Retinal pigment epithelial cell (primary cell): ENCODE measurements at regions not wholly inside any gene's neighbourhood (a gene's known extent, or its start where the extent isn't known, plus 50 kb on each side); places are given as distances from the start of the nearest gene placed in this dataset.

Experiments used
- DNase-seq: peaks from one replicate; pipeline ENCODE4 v3.0.0-alpha.2; 2010; ENCODE audit warnings: low read depth
- H3K4me3 ChIP-seq: 2 replicates; pipeline ENCODE4 v1.5.1; 2011; ENCODE audit warnings: mild to moderate bottlenecking, low read length, control low read depth, moderate library complexity
- TF ChIP-seq, protein P1 (sequence below): conservative IDR thresholded peaks from 2 replicates; pipeline ENCODE4 v1.5.1; 2011; ENCODE audit warnings: low read depth, low read length, control low read depth, inconsistent platforms

- H3K4me3 ChIP-seq = no peak overlapping the region
- TF ChIP-seq, protein P1, sequence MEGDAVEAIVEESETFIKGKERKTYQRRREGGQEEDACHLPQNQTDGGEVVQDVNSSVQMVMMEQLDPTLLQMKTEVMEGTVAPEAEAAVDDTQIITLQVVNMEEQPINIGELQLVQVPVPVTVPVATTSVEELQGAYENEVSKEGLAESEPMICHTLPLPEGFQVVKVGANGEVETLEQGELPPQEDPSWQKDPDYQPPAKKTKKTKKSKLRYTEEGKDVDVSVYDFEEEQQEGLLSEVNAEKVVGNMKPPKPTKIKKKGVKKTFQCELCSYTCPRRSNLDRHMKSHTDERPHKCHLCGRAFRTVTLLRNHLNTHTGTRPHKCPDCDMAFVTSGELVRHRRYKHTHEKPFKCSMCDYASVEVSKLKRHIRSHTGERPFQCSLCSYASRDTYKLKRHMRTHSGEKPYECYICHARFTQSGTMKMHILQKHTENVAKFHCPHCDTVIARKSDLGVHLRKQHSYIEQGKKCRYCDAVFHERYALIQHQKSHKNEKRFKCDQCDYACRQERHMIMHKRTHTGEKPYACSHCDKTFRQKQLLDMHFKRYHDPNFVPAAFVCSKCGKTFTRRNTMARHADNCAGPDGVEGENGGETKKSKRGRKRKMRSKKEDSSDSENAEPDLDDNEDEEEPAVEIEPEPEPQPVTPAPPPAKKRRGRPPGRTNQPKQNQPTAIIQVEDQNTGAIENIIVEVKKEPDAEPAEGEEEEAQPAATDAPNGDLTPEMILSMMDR = no peak
- no peak for DNase-seq
Measured at GRCh38 chr4:107330916-107331315, 294.8 kb upstream of the DKK2 start.

DNA sequence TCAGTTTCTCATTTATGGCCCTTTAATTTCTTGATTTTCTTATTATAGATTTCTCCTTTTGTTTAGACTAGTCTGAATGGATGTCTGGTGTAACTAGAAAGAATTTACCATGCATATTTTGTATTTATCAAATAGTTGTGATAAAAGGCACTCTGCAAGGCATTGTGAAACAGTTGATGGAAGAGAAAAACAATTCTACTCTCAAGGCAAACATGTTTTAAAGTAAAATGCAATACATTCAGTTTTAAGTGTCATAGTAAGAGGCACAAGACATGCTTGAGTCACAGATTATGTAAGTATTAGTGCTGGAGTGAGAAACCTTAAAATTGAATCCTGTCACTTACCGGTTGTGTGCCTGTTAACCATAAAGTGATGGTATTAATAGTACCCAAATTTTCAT lies 283.3 kb upstream of the DKK2 start:
- H3K4me3 ChIP-seq = no peak overlapping the region
- TF ChIP-seq, protein P1 = no peak
- DNase-seq = no peak

GRCh38 chr4:107318078-107318477 lies 282.0 kb upstream of the DKK2 start:
- DNase-seq = no peak
- TF ChIP-seq, protein P1 = no peak
- H3K4me3 ChIP-seq = no peak overlapping the region

- TF ChIP-seq, protein P1 = no peak
- no peak overlapping the region for H3K4me3 ChIP-seq
- peak; percentile 75 for DNase-seq
Measured at GRCh38 chr4:107317611-107318010, 281.5 kb upstream of the DKK2 start.

- DNase-seq = no peak
- TF ChIP-seq, protein P1 = no peak
- H3K4me3 ChIP-seq = no peak overlapping the region
Measured at GRCh38 chr4:107315584-107315983, 279.5 kb upstream of the DKK2 start.

- no peak for DNase-seq
- no peak overlapping the region for H3K4me3 ChIP-seq
- TF ChIP-seq, protein P1 = no peak
Measured at GRCh38 chr4:107314156-107314555, 278.0 kb upstream of the DKK2 start.

- TF ChIP-seq, protein P1 = no peak
- DNase-seq = no peak
- no peak overlapping the region for H3K4me3 ChIP-seq
Measured at GRCh38 chr4:107312366-107312765, 276.3 kb upstream of the DKK2 start.
